DOHH2 (cell line): ENCODE measurements at regions not wholly inside any gene's neighbourhood (a gene's known extent, or its start where the extent isn't known, plus 50 kb on each side); places are given as distances from the start of the nearest gene placed in this dataset.

ENCODE experiments used
- H3F3A ChIP-seq: fragments of 200-600 bp; sonication (generic), shearing (Covaris generic); 2 replicates; pipeline ENCODE4 v1.6.0; 2016; ENCODE audit warnings: antibody characterized with exemption, mild to moderate bottlenecking; ENCODE audit not compliant: control insufficient read depth, insufficient read depth
- H3K27ac ChIP-seq: fragments of 200-600 bp; sonication (generic); 2 replicates; pipeline ENCODE4 v1.5.1; 2014; ENCODE audit warnings: low read depth, mild to moderate bottlenecking, low read length, moderate library complexity
- H3K27me3 ChIP-seq: fragments of 200-600 bp; sonication (generic); 2 replicates; pipeline ENCODE4 v1.6.1; 2014; ENCODE audit warnings: mild to moderate bottlenecking, low read length, mixed read lengths; ENCODE audit not compliant: control insufficient read depth
- H3K36me3 ChIP-seq: fragments of 200-600 bp; sonication (generic); 2 replicates; pipeline ENCODE4 v1.6.1; 2014; ENCODE audit warnings: mild to moderate bottlenecking, low read length, moderate library complexity, mixed read lengths; ENCODE audit not compliant: control insufficient read depth
- H3K4me1 ChIP-seq: fragments of 200-600 bp; sonication (generic); 2 replicates; pipeline ENCODE4 v1.6.1; 2014; ENCODE audit warnings: mild to moderate bottlenecking, low read length, mixed read lengths; ENCODE audit not compliant: control insufficient read depth
- H3K4me2 ChIP-seq: fragments of 200-600 bp; sonication (generic); 2 replicates; pipeline ENCODE4 v1.6.0; 2014; ENCODE audit warnings: mild to moderate bottlenecking, low read length, moderate library complexity
- H3K4me3 ChIP-seq: fragments of 200-600 bp; sonication (generic); 2 replicates; pipeline ENCODE4 v1.5.1; 2014; ENCODE audit warnings: mild to moderate bottlenecking, low read length, mixed read lengths
- H3K79me2 ChIP-seq: fragments of 200-600 bp; sonication (generic); 2 replicates; pipeline ENCODE4 v1.6.1; 2014; ENCODE audit warnings: mild to moderate bottlenecking, low read length, mixed read lengths; ENCODE audit not compliant: control insufficient read depth
- H3K9me2 ChIP-seq: fragments of 200-600 bp; sonication (generic); replicated peaks from 2 replicates; pipeline ENCODE4 v1.6.1; 2014; ENCODE audit warnings: mild to moderate bottlenecking, low read length, mixed read lengths; ENCODE audit not compliant: control insufficient read depth
- H3K9me3 ChIP-seq: fragments of 200-600 bp; sonication (generic); 2 replicates; pipeline ENCODE4 v1.6.1; 2014; ENCODE audit warnings: antibody characterized with exemption, low read length, mixed read lengths; ENCODE audit not compliant: control insufficient read depth, insufficient read depth
- H4K20me1 ChIP-seq: fragments of 200-600 bp; sonication (generic); 2 replicates; pipeline ENCODE4 v1.6.0; 2014; ENCODE audit warnings: low read depth, mild to moderate bottlenecking, antibody characterized with exemption, low read length, moderate library complexity; ENCODE audit not compliant: control insufficient read depth, insufficient read depth
- CTCF ChIP-seq: fragments of 200-600 bp; sonication (generic); IDR thresholded peaks from one replicate; pipeline ENCODE4 v1.5.1; 2014; ENCODE audit warnings: antibody characterized with exemption, mild to moderate bottlenecking, low read depth, low read length; ENCODE audit not compliant: poor library complexity, severe bottlenecking
- EZH2phosphoT487 ChIP-seq: fragments of 200-600 bp; sonication (generic); IDR thresholded peaks from 2 replicates; pipeline ENCODE4 v1.6.1; 2017; ENCODE audit warnings: borderline replicate concordance, mild to moderate bottlenecking, antibody characterized with exemption, low read length, moderate library complexity, mixed read lengths

- Histone ChIP-seq H3K36me3 (no peaks in the 10 kb centered on the region), H3K4me3 (no peak overlapping the region), H3K9me2 (no peaks in the 10 kb centered on the region), H3K27me3 (no peaks in the 10 kb centered on the region), H4K20me1 (no peaks in the 10 kb centered on the region), H3F3A (no peaks in the 10 kb centered on the region), H3K9me3 (no peaks in the 10 kb centered on the region), H3K4me2 (no peak overlapping the region), H3K79me2 (no peaks in the 10 kb centered on the region), H3K4me1 (no peaks in the 10 kb centered on the region), H3K27ac (no peak overlapping the region)
- TF ChIP-seq CTCF (no peak), EZH2phosphoT487 (no peak)
Measured at GRCh38 chr6:139979021-139979725, 604.7 kb upstream of the CITED2 start.

- Histone ChIP-seq H3K4me3 (no peak overlapping the region), H4K20me1 (no peaks in the 10 kb centered on the region), H3K4me1 (no peaks in the 10 kb centered on the region), H3F3A (no peaks in the 10 kb centered on the region), H3K79me2 (no peaks in the 10 kb centered on the region), H3K4me2 (no peak overlapping the region), H3K36me3 (no peaks in the 10 kb centered on the region), H3K27ac (no peak overlapping the region), H3K9me2 (no peaks in the 10 kb centered on the region), H3K27me3 (no peaks in the 10 kb centered on the region), H3K9me3 (no peaks in the 10 kb centered on the region)
- no peak for TF ChIP-seq EZH2phosphoT487
- TF ChIP-seq CTCF = no peak
Measured at GRCh38 chr6:139977887-139978332, 603.5 kb upstream of the CITED2 start.

- Histone ChIP-seq H4K20me1 (no peaks in the 10 kb centered on the region), H3K9me2 (no peaks in the 10 kb centered on the region), H3K9me3 (no peaks in the 10 kb centered on the region), H3K27ac (no peak overlapping the region), H3K4me2 (no peak overlapping the region), H3F3A (no peaks in the 10 kb centered on the region), H3K36me3 (no peaks in the 10 kb centered on the region), H3K79me2 (no peaks in the 10 kb centered on the region), H3K4me3 (no peak overlapping the region), H3K4me1 (no peaks in the 10 kb centered on the region), H3K27me3 (no peaks in the 10 kb centered on the region)
- no peak for TF ChIP-seq EZH2phosphoT487
- TF ChIP-seq CTCF = no peak
Measured at GRCh38 chr6:139973669-139974344, 599.4 kb upstream of the CITED2 start.
